ELF-1 (cell line): ENCODE measurements at regions not wholly inside any gene's neighbourhood (a gene's known extent, or its start where the extent isn't known, plus 50 kb on each side); places are given as distances from the start of the nearest gene placed in this dataset.
"Not testable (repeated sequence)": the region's sequence is repeated elsewhere in the genome, so short reads cannot be mapped to it uniquely, and the experiment has no call there.

Experiments
- DNase-seq: peaks from one replicate; pipeline ENCODE4 v3.0.0-alpha.2; 2016; ENCODE audit warnings: low read depth, low spot score

DNA sequence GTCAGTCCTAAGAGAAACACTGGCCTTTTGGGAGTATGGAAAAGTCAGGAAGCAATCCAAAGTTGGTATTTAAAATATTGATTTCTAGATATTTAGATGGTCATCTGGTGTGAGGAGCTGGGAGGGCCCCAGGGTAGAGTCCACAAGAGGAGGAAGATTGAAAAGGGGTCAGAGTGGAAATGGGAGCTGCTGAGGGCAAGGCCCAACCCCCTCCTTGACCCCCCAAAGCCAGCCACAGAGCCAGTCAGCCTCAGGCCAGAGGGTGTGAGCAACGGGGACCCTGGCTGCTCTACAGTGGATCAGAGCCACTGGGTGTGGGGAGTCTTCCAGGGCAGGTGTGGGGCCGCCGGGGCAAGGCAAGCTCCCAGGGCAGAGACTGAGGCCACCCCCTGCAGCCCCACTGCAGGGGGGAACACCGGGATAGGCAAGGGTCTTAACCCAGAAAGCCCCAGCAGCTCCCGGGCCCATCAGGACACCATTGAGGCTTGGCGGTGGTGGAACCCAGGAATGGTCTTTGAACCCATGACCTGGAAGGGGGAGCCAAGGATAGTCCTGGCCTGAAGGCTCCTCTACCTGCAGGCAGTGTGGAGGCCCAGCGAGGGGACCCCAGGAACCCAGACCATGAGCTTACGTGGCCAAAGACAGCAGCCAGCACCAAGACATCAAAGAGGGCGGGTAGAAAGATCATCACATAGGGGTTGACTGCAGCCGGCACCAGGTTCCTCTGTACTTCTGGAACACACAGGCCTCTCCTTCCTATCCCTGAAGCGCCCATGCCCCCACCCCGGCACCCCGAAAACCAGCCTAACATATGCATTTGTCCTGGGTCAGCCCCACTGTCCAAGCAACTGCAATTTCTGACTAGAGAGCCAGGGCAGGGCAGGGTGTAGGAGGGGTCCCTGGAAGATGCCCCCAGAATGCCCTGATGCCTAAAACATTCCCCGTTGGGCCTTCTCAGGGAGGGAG, 51.3 kb upstream of the CSPG4 start:
- not testable (repeated sequence) for DNase-seq

DNA sequence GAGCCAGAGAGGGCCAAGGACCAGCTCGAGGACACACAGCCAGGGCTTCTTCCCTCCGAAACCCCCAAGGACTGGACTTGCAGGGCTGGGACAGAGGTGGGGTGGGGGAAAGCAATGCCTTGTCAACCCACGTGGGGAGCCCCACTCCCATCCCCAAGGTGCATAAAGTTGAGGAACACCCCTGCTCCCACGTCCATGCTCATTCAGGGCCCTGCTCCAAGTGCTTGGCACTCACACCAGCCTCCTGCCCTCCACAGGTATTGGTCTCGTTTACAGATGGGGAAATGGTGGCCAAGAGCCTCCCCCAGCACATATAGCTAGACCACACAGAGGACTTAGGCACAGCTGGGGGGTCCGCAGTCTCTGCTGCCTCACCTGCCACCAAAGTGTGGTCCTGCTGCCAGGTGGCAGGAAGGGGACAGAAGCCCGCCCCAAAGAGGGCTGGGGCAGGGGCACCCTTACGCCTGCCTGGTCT, 50.5 kb upstream of the CSPG4 start:
- no peak for DNase-seq
